ENCODE measurements at regions not wholly inside any gene's neighbourhood (a gene's known extent, or its start where the extent isn't known, plus 50 kb on each side); places are given as distances from the start of the nearest gene placed in this dataset.

DNA sequence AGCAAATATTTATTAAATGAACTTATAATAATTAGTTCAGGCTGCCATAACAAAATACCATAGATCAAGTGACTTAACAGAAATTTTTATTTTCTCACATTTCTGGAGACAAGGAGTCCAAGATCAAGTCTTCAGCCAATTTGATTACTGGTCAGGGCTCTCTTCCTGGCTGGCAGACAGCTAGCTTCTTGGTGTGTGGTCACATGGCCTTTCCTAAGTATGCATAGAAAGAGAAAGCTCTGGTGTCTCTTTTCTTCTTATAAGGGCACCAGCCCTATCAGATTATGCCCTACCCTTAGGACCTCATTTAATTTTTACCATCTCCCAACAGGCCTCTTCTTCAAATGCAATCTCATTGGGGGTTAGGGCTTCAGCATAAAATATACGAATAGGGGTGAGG is 438.5 kb upstream of the INTU start:
- TF ChIP-seq, protein P1, sequence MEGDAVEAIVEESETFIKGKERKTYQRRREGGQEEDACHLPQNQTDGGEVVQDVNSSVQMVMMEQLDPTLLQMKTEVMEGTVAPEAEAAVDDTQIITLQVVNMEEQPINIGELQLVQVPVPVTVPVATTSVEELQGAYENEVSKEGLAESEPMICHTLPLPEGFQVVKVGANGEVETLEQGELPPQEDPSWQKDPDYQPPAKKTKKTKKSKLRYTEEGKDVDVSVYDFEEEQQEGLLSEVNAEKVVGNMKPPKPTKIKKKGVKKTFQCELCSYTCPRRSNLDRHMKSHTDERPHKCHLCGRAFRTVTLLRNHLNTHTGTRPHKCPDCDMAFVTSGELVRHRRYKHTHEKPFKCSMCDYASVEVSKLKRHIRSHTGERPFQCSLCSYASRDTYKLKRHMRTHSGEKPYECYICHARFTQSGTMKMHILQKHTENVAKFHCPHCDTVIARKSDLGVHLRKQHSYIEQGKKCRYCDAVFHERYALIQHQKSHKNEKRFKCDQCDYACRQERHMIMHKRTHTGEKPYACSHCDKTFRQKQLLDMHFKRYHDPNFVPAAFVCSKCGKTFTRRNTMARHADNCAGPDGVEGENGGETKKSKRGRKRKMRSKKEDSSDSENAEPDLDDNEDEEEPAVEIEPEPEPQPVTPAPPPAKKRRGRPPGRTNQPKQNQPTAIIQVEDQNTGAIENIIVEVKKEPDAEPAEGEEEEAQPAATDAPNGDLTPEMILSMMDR (conservative IDR thresholded peaks at IDR 0.05 in 1 of 2, IDR thresholded peaks at IDR 0.05 in 1 of 2; ENCODE audit: low read depth in 1 of 2, low read length in 2 of 2): no peak
- TF ChIP-seq EZH2 (IDR thresholded peaks at IDR 0.05; ENCODE audit: low read length, missing control alignments): no peak

Data from fibroblast of lung (primary cell).